DOHH2 (cell line): ENCODE measurements at regions not wholly inside any gene's neighbourhood (a gene's known extent, or its start where the extent isn't known, plus 50 kb on each side); places are given as distances from the start of the nearest gene placed in this dataset.

Experiments used
- CTCF ChIP-seq: fragments of 200-600 bp; sonication (generic); IDR thresholded peaks from one replicate; pipeline ENCODE4 v1.5.1; 2014; ENCODE audit warnings: antibody characterized with exemption, mild to moderate bottlenecking, low read depth, low read length; ENCODE audit not compliant: poor library complexity, severe bottlenecking
- EZH2phosphoT487 ChIP-seq: fragments of 200-600 bp; sonication (generic); IDR thresholded peaks from 2 replicates; pipeline ENCODE4 v1.6.1; 2017; ENCODE audit warnings: borderline replicate concordance, mild to moderate bottlenecking, antibody characterized with exemption, low read length, moderate library complexity, mixed read lengths

- TF ChIP-seq CTCF (no peak), EZH2phosphoT487 (no peak)
Measured at GRCh38 chr9:107144475-107144874, 138.6 kb upstream of the RAD23B start.
